GM12878 (cell line): ENCODE measurements at regions not wholly inside any gene's neighbourhood (a gene's known extent, or its start where the extent isn't known, plus 50 kb on each side); places are given as distances from the start of the nearest gene placed in this dataset.

Experiments used
- ATAC-seq: fragments of 200-7000 bp; cut with Tn5 transposase; 3 replicates; pipeline ENCODE4 v1.9.1; 2020; ENCODE audit warnings: mild to moderate bottlenecking, moderate library complexity
- BruUV-seq: library from RNA; stranded (reverse); fragments of 400-500 nt; replicated peaks from 2 replicates; lab custom pipeline; 2021; lab: Mats Ljungman, UMichigan
- CTCF ChIA-PET: fragments of 300-600 bp; sonication (Branson Sonifier 250); formaldehyde crosslinking; extraction: SDS; loops from one replicate; lab custom pipeline; 2021; ENCODE audit warnings: inconsistent platforms; lab: Yijun Ruan, JAX
- POLR2A ChIA-PET: fragments of 350-600 bp; formaldehyde crosslinking; extraction: SDS; loops from one replicate; lab custom pipeline; 2021; ENCODE audit warnings: inconsistent platforms; lab: Charles Lee
- RAD21 ChIA-PET: fragments of 300-600 bp; sonication (Branson Sonifier 250); formaldehyde crosslinking; loops from one replicate; lab custom pipeline; 2023; ENCODE audit warnings: antibody characterized with exemption; ENCODE audit not compliant: unreplicated experiment; lab: Charles Lee
- SMC1A ChIA-PET: fragments of 300-600 bp; sonication (Branson Sonifier 250); formaldehyde crosslinking; loops from one replicate; lab custom pipeline; 2023; ENCODE audit not compliant: unreplicated experiment, uncharacterized antibody; lab: Charles Lee
- DNase-seq: peaks from one replicate; pipeline ENCODE4 v3.0.0-alpha.2; 2011; ENCODE audit warnings: low read depth, low spot score
- FAIRE-seq: peaks from 3 replicates; lab custom pipeline; 2011; peaks lifted over from hg19 to GRCh38; lab: Jason Lieb, UNC
- H2AFZ ChIP-seq: 2 replicates; pipeline ENCODE4 v1.6.0; 2011; ENCODE audit warnings: low read depth, low read length, control low read depth; ENCODE audit not compliant: control insufficient read depth
- H3K27ac ChIP-seq: 2 replicates; pipeline ENCODE4 v1.5.1; 2011; ENCODE audit warnings: control low read depth; ENCODE audit not compliant: control insufficient read depth, insufficient read depth
- H3K27me3 ChIP-seq, 2 experiments: replicated peaks in 1 of 2; 2 replicates each; pipeline versions ENCODE4 v1.6.0 to v1.6.1; 2011; ENCODE audit warnings: low read length in 1 of 2; ENCODE audit not compliant: control insufficient read depth in 2 of 2, insufficient read depth in 2 of 2
- H3K36me3 ChIP-seq, 2 experiments: 2 replicates each; pipeline ENCODE4 v1.5.1; 2011; ENCODE audit warnings: low read length in 1 of 2; ENCODE audit not compliant: control insufficient read depth in 2 of 2, insufficient read depth in 2 of 2
- H3K4me1 ChIP-seq: 2 replicates; pipeline ENCODE4 v1.6.1; 2011; ENCODE audit warnings: mild to moderate bottlenecking, low read length, moderate library complexity, mixed read lengths; ENCODE audit not compliant: control insufficient read depth, insufficient read depth
- H3K4me2 ChIP-seq: 2 replicates; pipeline ENCODE4 v1.6.0; 2011; ENCODE audit warnings: control low read depth; ENCODE audit not compliant: control insufficient read depth, insufficient read depth
- H3K4me3 ChIP-seq: fragments of 200-600 bp; sonication (generic); 2 replicates; pipeline ENCODE4 v1.5.1; 2016
- H3K79me2 ChIP-seq: 2 replicates; pipeline ENCODE4 v1.6.0; 2011; ENCODE audit warnings: low read length; ENCODE audit not compliant: control insufficient read depth, insufficient read depth
- H3K9ac ChIP-seq: 2 replicates; pipeline ENCODE4 v1.8.0; 2011; ENCODE audit warnings: low read length, control low read depth, mixed read lengths; ENCODE audit not compliant: control insufficient read depth, insufficient read depth
- H3K9me3 ChIP-seq: replicated peaks from 3 replicates; pipeline ENCODE4 v1.5.1; 2011; ENCODE audit warnings: mild to moderate bottlenecking, low read length; ENCODE audit not compliant: control insufficient read depth, insufficient read depth
- H4K20me1 ChIP-seq: 2 replicates; pipeline ENCODE4 v1.6.0; 2011; ENCODE audit not compliant: control insufficient read depth, insufficient read depth
- ATF3 ChIP-seq: IDR thresholded peaks from 2 replicates; pipeline ENCODE4 v1.6.1; 2011; ENCODE audit warnings: low read depth, mild to moderate bottlenecking, low read length, moderate library complexity, borderline replicate concordance; ENCODE audit errors: extremely low read depth
- CHD1 ChIP-seq: IDR thresholded peaks from 2 replicates; pipeline ENCODE4 v1.6.1; 2012; ENCODE audit warnings: low read depth, low read length, improper control_type of control experiment
- CREM ChIP-seq: IDR thresholded peaks from 2 replicates; pipeline ENCODE4 v1.6.1; 2014; ENCODE audit warnings: antibody characterized with exemption, low read depth
- ELK1 ChIP-seq: IDR thresholded peaks from 2 replicates; pipeline ENCODE4 v1.6.1; 2012; ENCODE audit warnings: low read depth, low read length, improper control_type of control experiment
- LARP7 ChIP-seq: fragments of 450-650 bp; IDR thresholded peaks from 2 replicates; pipeline ENCODE4 v1.6.1; 2017; ENCODE audit warnings: mild to moderate bottlenecking
- NFXL1 ChIP-seq: fragments of 450-650 bp; IDR thresholded peaks from 2 replicates; pipeline ENCODE4 v1.6.1; 2017; ENCODE audit warnings: antibody characterized with exemption, mild to moderate bottlenecking, borderline replicate concordance
- RB1 ChIP-seq: fragments of 450-650 bp; formaldehyde crosslinking; IDR thresholded peaks from 2 replicates; pipeline ENCODE4 v1.6.1; 2017; ENCODE audit warnings: mild to moderate bottlenecking, borderline replicate concordance
- SIX5 ChIP-seq: IDR thresholded peaks from 2 replicates; pipeline ENCODE4 v1.6.1; 2011; ENCODE audit warnings: mild to moderate bottlenecking, low read depth, low read length, moderate library complexity; ENCODE audit not compliant: severe bottlenecking
- SPI1 ChIP-seq: IDR thresholded peaks from 2 replicates; pipeline ENCODE4 v1.6.1; 2011; ENCODE audit warnings: low read depth, mild to moderate bottlenecking, low read length, moderate library complexity, borderline replicate concordance; ENCODE audit not compliant: insufficient read depth
- TBL1XR1 ChIP-seq: IDR thresholded peaks from 2 replicates; pipeline ENCODE4 v1.6.1; 2012; ENCODE audit warnings: low read depth, low read length, improper control_type of control experiment
- WGBS: methylation state at CpG from one replicate; pipeline ENCODE4 v1.1.6; 2016; ENCODE audit warnings: low lambda C conversion rate; ENCODE audit not compliant: insufficient replicate concordance, insufficient coverage; ENCODE audit errors: missing lambda C conversion rate; 5-methylcytosine and 5-hydroxymethylcytosine counted together
- in situ Hi-C: fragments of 300-500 bp; cut with MboI; formaldehyde crosslinking; loops from 9 replicates; pipeline ENCODE4 v1.14.3; 2018; ENCODE audit warnings: mixed read lengths
- intact Hi-C: fragments of 100-400 bp; cut with micrococcal nuclease; formaldehyde crosslinking; loops from one replicate; pipeline ENCODE4 v1.14.2; 2022; ENCODE audit not compliant: unreplicated experiment
- TF ChIP-seq, protein P1 (sequence below): fragments of 450-650 bp; IDR thresholded peaks from 2 replicates; pipeline ENCODE4 v1.6.1; 2018; ENCODE audit warnings: borderline replicate concordance, mild to moderate bottlenecking; ENCODE audit not compliant: partially characterized antibody
- TF ChIP-seq, protein P2 (sequence below): fragments of 450-650 bp; IDR thresholded peaks from 2 replicates; pipeline ENCODE4 v1.6.1; 2018; ENCODE audit warnings: mild to moderate bottlenecking, low read depth, moderate library complexity; ENCODE audit not compliant: partially characterized antibody
- TF ChIP-seq, protein P3 (sequence below): IDR thresholded peaks from 2 replicates; pipeline ENCODE4 v1.6.1; 2012; ENCODE audit warnings: low read length, inconsistent platforms

DNA sequence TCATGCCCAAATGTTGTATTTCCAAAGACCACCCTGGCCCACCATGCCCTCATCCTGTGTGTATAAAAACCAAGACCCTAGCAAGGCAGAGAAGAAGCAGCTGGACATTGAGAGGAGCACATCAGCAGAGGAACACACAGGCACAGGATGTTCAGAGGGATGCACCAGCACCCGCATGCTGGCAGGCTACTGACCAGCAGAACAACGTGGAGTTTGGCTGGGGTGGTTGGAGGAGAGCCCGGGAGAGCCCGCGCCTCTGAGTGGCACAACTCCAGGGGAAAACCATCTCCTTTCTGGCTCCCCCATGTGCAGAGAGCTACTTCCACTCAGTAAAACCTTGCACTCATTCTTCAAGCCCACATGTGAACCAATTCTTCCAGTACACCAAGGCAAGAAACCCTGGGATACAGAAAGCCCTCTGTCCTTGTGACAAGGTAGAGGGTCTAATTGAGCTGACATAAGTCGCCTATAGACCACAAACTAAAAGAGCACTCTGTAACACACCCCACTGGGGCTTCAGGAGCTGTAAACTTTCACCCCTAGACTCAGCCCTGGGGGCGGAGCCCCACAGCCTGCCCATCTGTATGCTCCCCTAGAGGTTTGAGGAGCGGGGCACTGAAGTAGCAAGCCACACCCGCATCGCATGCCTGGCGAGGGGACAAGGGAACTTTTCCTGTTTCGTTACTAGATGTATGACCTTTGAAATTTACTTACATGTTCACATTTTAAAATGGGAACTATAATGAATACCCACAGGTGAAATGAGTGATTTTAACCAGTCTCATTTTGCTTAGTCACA is 831.5 kb upstream of the CITED2 start:
- no peaks in the 10 kb centered on the region for H3K27me3 ChIP-seq
- H3K9ac ChIP-seq, result no peak overlapping the region
- BruUV-seq, result no TSS peak
- DNase-seq (no peak), ATAC-seq (no peak), FAIRE-seq (no peak)
- H4K20me1 ChIP-seq, result no peaks in the 10 kb centered on the region
- H3K27ac ChIP-seq, result no peak overlapping the region
- no peaks in the 10 kb centered on the region for H3K79me2 ChIP-seq
- H3K4me1 ChIP-seq, result no peaks in the 10 kb centered on the region
- H2AFZ ChIP-seq, result no peak overlapping the region
- H3K36me3 ChIP-seq, result no peaks in the 10 kb centered on the region
- ChIA-PET RAD21 (no interaction called here), SMC1A (interaction anchor here (0.6 kb wide), 1 partner anchor 307 kb away, joined by 4 read pairs; no protein-coding TSS in a partner anchor), CTCF (no interaction called here), POLR2A (interaction anchor here (0.6 kb wide), 1 partner anchor 63 kb away, joined by 3 read pairs; no protein-coding TSS in a partner anchor)
- no peaks in the 10 kb centered on the region for H3K9me3 ChIP-seq
- H3K4me3 ChIP-seq, result no peak overlapping the region
- in situ Hi-C loops, result no loop called here
- no peak overlapping the region for H3K4me2 ChIP-seq
- 34% methylated on average over 11 of the region's 12 CpGs for WGBS
- intact Hi-C loops, result no loop called here
- no peak for TF ChIP-seq LARP7
- TF ChIP-seq SIX5, result no peak
- TF ChIP-seq RB1, result no peak
- TF ChIP-seq, protein P1, sequence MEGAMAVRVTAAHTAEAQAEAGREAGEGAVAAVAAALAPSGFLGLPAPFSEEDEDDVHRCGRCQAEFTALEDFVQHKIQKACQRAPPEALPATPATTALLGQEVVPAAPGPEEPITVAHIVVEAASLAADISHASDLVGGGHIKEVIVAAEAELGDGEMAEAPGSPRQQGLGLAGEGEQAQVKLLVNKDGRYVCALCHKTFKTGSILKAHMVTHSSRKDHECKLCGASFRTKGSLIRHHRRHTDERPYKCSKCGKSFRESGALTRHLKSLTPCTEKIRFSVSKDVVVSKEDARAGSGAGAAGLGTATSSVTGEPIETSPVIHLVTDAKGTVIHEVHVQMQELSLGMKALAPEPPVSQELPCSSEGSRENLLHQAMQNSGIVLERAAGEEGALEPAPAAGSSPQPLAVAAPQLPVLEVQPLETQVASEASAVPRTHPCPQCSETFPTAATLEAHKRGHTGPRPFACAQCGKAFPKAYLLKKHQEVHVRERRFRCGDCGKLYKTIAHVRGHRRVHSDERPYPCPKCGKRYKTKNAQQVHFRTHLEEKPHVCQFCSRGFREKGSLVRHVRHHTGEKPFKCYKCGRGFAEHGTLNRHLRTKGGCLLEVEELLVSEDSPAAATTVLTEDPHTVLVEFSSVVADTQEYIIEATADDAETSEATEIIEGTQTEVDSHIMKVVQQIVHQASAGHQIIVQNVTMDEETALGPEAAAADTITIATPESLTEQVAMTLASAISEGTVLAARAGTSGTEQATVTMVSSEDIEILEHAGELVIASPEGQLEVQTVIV, result no peak
- no peak for TF ChIP-seq CREM
- no peak for TF ChIP-seq NFXL1
- TF ChIP-seq ATF3, result no peak
- no peak for TF ChIP-seq CHD1
- no peak for TF ChIP-seq SPI1
- TF ChIP-seq, protein P2, sequence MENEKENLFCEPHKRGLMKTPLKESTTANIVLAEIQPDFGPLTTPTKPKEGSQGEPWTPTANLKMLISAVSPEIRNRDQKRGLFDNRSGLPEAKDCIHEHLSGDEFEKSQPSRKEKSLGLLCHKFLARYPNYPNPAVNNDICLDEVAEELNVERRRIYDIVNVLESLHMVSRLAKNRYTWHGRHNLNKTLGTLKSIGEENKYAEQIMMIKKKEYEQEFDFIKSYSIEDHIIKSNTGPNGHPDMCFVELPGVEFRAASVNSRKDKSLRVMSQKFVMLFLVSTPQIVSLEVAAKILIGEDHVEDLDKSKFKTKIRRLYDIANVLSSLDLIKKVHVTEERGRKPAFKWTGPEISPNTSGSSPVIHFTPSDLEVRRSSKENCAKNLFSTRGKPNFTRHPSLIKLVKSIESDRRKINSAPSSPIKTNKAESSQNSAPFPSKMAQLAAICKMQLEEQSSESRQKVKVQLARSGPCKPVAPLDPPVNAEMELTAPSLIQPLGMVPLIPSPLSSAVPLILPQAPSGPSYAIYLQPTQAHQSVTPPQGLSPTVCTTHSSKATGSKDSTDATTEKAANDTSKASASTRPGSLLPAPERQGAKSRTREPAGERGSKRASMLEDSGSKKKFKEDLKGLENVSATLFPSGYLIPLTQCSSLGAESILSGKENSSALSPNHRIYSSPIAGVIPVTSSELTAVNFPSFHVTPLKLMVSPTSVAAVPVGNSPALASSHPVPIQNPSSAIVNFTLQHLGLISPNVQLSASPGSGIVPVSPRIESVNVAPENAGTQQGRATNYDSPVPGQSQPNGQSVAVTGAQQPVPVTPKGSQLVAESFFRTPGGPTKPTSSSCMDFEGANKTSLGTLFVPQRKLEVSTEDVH, result no peak
- TF ChIP-seq, protein P3, sequence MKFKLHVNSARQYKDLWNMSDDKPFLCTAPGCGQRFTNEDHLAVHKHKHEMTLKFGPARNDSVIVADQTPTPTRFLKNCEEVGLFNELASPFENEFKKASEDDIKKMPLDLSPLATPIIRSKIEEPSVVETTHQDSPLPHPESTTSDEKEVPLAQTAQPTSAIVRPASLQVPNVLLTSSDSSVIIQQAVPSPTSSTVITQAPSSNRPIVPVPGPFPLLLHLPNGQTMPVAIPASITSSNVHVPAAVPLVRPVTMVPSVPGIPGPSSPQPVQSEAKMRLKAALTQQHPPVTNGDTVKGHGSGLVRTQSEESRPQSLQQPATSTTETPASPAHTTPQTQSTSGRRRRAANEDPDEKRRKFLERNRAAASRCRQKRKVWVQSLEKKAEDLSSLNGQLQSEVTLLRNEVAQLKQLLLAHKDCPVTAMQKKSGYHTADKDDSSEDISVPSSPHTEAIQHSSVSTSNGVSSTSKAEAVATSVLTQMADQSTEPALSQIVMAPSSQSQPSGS, result no peak
- no peak for TF ChIP-seq TBL1XR1
- TF ChIP-seq ELK1, result no peak
